Right lobe of liver (tissue), 4 donors: ENCODE measurements at regions not wholly inside any gene's neighbourhood (a gene's known extent, or its start where the extent isn't known, plus 50 kb on each side); places are given as distances from the start of the nearest gene placed in this dataset.

ENCODE experiments used
- POLR2A ChIP-seq: fragments of 450-650 bp; IDR thresholded peaks from one replicate; pipeline ENCODE4 v1.6.1; 2017; ENCODE audit warnings: antibody characterized with exemption, mild to moderate bottlenecking
- TF ChIP-seq, protein P1 (sequence below), 4 donors: fragments of 200-600 bp in 3 of 4; fragments of 450-650 bp in 1 of 4; IDR thresholded peaks; one replicate each; pipeline versions ENCODE4 v1.5.1 to v1.8.0; 2016 to 2022; ENCODE audit warnings: antibody characterized with exemption in 4 of 4, mild to moderate bottlenecking in 2 of 4
- donor health status: DM: no; HTN: no; CAD: no.
- donor health status: DM: no; HTN: no; CAD: no.
- donor health status: DM: no; HTN: yes; CAD: no.

GRCh38 chr12:58025431-58025830 is 84.1 kb downstream of the ATP23 start:
- TF ChIP-seq, protein P1, sequence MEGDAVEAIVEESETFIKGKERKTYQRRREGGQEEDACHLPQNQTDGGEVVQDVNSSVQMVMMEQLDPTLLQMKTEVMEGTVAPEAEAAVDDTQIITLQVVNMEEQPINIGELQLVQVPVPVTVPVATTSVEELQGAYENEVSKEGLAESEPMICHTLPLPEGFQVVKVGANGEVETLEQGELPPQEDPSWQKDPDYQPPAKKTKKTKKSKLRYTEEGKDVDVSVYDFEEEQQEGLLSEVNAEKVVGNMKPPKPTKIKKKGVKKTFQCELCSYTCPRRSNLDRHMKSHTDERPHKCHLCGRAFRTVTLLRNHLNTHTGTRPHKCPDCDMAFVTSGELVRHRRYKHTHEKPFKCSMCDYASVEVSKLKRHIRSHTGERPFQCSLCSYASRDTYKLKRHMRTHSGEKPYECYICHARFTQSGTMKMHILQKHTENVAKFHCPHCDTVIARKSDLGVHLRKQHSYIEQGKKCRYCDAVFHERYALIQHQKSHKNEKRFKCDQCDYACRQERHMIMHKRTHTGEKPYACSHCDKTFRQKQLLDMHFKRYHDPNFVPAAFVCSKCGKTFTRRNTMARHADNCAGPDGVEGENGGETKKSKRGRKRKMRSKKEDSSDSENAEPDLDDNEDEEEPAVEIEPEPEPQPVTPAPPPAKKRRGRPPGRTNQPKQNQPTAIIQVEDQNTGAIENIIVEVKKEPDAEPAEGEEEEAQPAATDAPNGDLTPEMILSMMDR (IDR thresholded peaks at IDR 0.05) = no peak
- no peak for TF ChIP-seq POLR2A
